Osteoblast (primary cell): ENCODE measurements at regions not wholly inside any gene's neighbourhood (a gene's known extent, or its start where the extent isn't known, plus 50 kb on each side); places are given as distances from the start of the nearest gene placed in this dataset.

Experiments
- DNase-seq: peaks from one replicate; pipeline ENCODE4 v3.0.0; 2011; ENCODE audit warnings: low spot score, mixed read lengths; ENCODE audit not compliant: insufficient read length; ENCODE audit errors: missing footprints
- H2AFZ ChIP-seq: 2 replicates; pipeline ENCODE4 v1.6.0; 2011; ENCODE audit warnings: mild to moderate bottlenecking, low read length
- H3K27ac ChIP-seq: 2 replicates; pipeline ENCODE4 v1.5.1; 2011; ENCODE audit warnings: mild to moderate bottlenecking, low read depth, low read length, moderate library complexity
- H3K27me3 ChIP-seq: 2 replicates; pipeline ENCODE4 v1.6.0; 2012; ENCODE audit warnings: mild to moderate bottlenecking, control low read depth, inconsistent platforms, low read length, moderate library complexity; ENCODE audit not compliant: insufficient read depth
- H3K36me3 ChIP-seq: 2 replicates; pipeline ENCODE4 v1.5.1; 2011; ENCODE audit warnings: mild to moderate bottlenecking, low read length, control low read depth, moderate library complexity; ENCODE audit not compliant: insufficient read depth
- H3K4me1 ChIP-seq: 2 replicates; pipeline ENCODE4 v1.5.1; 2011; ENCODE audit warnings: mild to moderate bottlenecking, low read length, control low read depth, moderate library complexity; ENCODE audit not compliant: insufficient read depth
- H3K4me2 ChIP-seq: 2 replicates; pipeline ENCODE4 v1.6.0; 2011; ENCODE audit warnings: mild to moderate bottlenecking, low read length; ENCODE audit not compliant: insufficient read depth
- H3K4me3 ChIP-seq: fragments of 200-600 bp; sonication (generic); 3 replicates; pipeline ENCODE4 v1.5.1; 2012; ENCODE audit warnings: mild to moderate bottlenecking, low read length, inconsistent platforms; ENCODE audit not compliant: insufficient read depth
- H3K79me2 ChIP-seq: 2 replicates; pipeline ENCODE4 v1.6.0; 2012; ENCODE audit warnings: mild to moderate bottlenecking, low read length, control low read depth, inconsistent platforms; ENCODE audit not compliant: insufficient read depth
- H3K9me3 ChIP-seq: 2 replicates; pipeline ENCODE4 v1.5.1; 2011; ENCODE audit warnings: low read depth, low read length, control low read depth
- H4K20me1 ChIP-seq: 2 replicates; pipeline ENCODE4 v1.6.0; 2012; ENCODE audit warnings: mild to moderate bottlenecking, low read length, control low read depth; ENCODE audit not compliant: insufficient read depth
- CTCF ChIP-seq: IDR thresholded peaks from 2 replicates; pipeline ENCODE4 v1.5.1; 2011; ENCODE audit warnings: mild to moderate bottlenecking, low read depth, low read length, moderate library complexity; ENCODE audit errors: extremely low read depth

GRCh38 chr13:111909971-111910671, 156.8 kb upstream of the SOX1 start:
- H2AFZ ChIP-seq, result no peak overlapping the region
- no peaks in the 10 kb centered on the region for H3K9me3 ChIP-seq
- H3K4me1 ChIP-seq, result no peaks in the 10 kb centered on the region
- H4K20me1 ChIP-seq, result no peaks in the 10 kb centered on the region
- H3K4me2 ChIP-seq, result no peak overlapping the region
- no peaks in the 10 kb centered on the region for H3K79me2 ChIP-seq
- no peaks in the 10 kb centered on the region for H3K36me3 ChIP-seq
- no peak overlapping the region for H3K27ac ChIP-seq
- peak; percentile 73 for DNase-seq
- no peak overlapping the region for H3K4me3 ChIP-seq
- no peak for TF ChIP-seq CTCF
- H3K27me3 ChIP-seq, result no peaks in the 10 kb centered on the region

GRCh38 chr13:111911121-111911720, 155.7 kb upstream of the SOX1 start:
- no peaks in the 10 kb centered on the region for H3K79me2 ChIP-seq

GRCh38 chr13:111911754-111912452, 155.0 kb upstream of the SOX1 start:
- H3K9me3 ChIP-seq, result no peaks in the 10 kb centered on the region
- H3K4me1 ChIP-seq, result no peaks in the 10 kb centered on the region
- H3K4me3 ChIP-seq, result no peak overlapping the region
- peak; percentile 62 for DNase-seq
- no peak overlapping the region for H3K4me2 ChIP-seq
- H3K79me2 ChIP-seq, result no peaks in the 10 kb centered on the region
- no peaks in the 10 kb centered on the region for H4K20me1 ChIP-seq
- no peak overlapping the region for H2AFZ ChIP-seq
- no peak for TF ChIP-seq CTCF
- no peak overlapping the region for H3K27ac ChIP-seq
- no peaks in the 10 kb centered on the region for H3K36me3 ChIP-seq
- no peaks in the 10 kb centered on the region for H3K27me3 ChIP-seq

More at GRCh38 chr13:111911121-111911720, 155.7 kb upstream of the SOX1 start:
- Histone ChIP-seq H3K9me3 (no peaks in the 10 kb centered on the region), H3K36me3 (no peaks in the 10 kb centered on the region), H4K20me1 (no peaks in the 10 kb centered on the region), H3K27me3 (no peaks in the 10 kb centered on the region), H3K4me1 (no peaks in the 10 kb centered on the region), H2AFZ (no peak overlapping the region), H3K4me2 (no peak overlapping the region), H3K27ac (no peak overlapping the region), H3K4me3 (no peak overlapping the region)
- DNase-seq, result peak; percentile 56
- TF ChIP-seq CTCF, result no peak

- no peaks in the 10 kb centered on the region for H3K79me2 ChIP-seq
- H3K4me3 ChIP-seq, result no peak overlapping the region
- peak; percentile 51 for DNase-seq
- H3K36me3 ChIP-seq, result no peaks in the 10 kb centered on the region
- H3K27ac ChIP-seq, result no peak overlapping the region
- H4K20me1 ChIP-seq, result no peaks in the 10 kb centered on the region
- no peaks in the 10 kb centered on the region for H3K27me3 ChIP-seq
- TF ChIP-seq CTCF, result no peak
- H3K4me1 ChIP-seq, result no peaks in the 10 kb centered on the region
- no peak overlapping the region for H2AFZ ChIP-seq
- no peak overlapping the region for H3K4me2 ChIP-seq
- H3K9me3 ChIP-seq, result no peaks in the 10 kb centered on the region
Measured at GRCh38 chr13:111912453-111912866, 154.5 kb upstream of the SOX1 start.
